ENCODE measurements at regions not wholly inside any gene's neighbourhood (a gene's known extent, or its start where the extent isn't known, plus 50 kb on each side); places are given as distances from the start of the nearest gene placed in this dataset.

GRCh38 chr11:70512716-70513115 lies 114.4 kb downstream of the CTTN start:
- no peak overlapping the region for H3K27ac ChIP-seq (ENCODE audit: low read depth, low read length)
- H3K4me2 ChIP-seq (ENCODE audit: low read length) = no peak overlapping the region
- ATAC-seq = no peak
- ChIA-PET CTCF (interaction anchor here (1.5 kb wide), 1 partner anchor 9 kb away, joined by 3 read pairs; no protein-coding TSS in a partner anchor), POLR2A (no interaction called here), RAD21 (ENCODE audit: low non-redundant PET in 1 of 2, low total read pairs in 2 of 2, uncharacterized antibody in 2 of 2, unreplicated experiment in 2 of 2) (no interaction called here)
- no peaks in the 10 kb centered on the region for H3K9me2 ChIP-seq (ENCODE audit: insufficient read depth)
- H3K27me3 ChIP-seq (ENCODE audit: insufficient read depth, low read length) = no peaks in the 10 kb centered on the region
- no peak for DNase-seq (ENCODE audit: low read depth, low spot score)
- intact Hi-C loops (cut with micrococcal nuclease) = no loop called here
- H3K79me2 ChIP-seq (ENCODE audit: insufficient read depth, low read length) = no peaks in the 10 kb centered on the region
- no peaks in the 10 kb centered on the region; a peak in 1 of 4 replicates for H3K4me1 ChIP-seq (ENCODE audit: control insufficient read depth in 1 of 2, insufficient read depth in 2 of 2, low read length in 2 of 2)
- no peak overlapping the region for H2AFZ ChIP-seq (ENCODE audit: low read depth, low read length, poor library complexity, severe bottlenecking)
- no peaks in the 10 kb centered on the region for H3K36me3 ChIP-seq (ENCODE audit: control insufficient read depth in 1 of 2, insufficient read depth in 2 of 2, low read length in 2 of 2)
- BruUV-seq (replicated peaks) = no TSS peak
- no peaks in the 10 kb centered on the region for H4K20me1 ChIP-seq (ENCODE audit: insufficient read depth)
- TF ChIP-seq ZBTB33 (IDR thresholded peaks at IDR 0.05; ENCODE audit: extremely low read depth, insufficient replicate concordance, low read length) = no peak
- H3K9me3 ChIP-seq (ENCODE audit: control insufficient read depth in 1 of 2, insufficient read depth in 1 of 2, low read depth in 1 of 2, low read length in 2 of 2) = peaks cover 10 to 14% of the 10 kb centered on the region in 2 experiments; a peak in 3 of 4 replicates
- no peak overlapping the region for H3K4me3 ChIP-seq (replicated peaks in 1 of 2; ENCODE audit: low read depth in 1 of 2, low read length in 2 of 2)
- H3K9ac ChIP-seq (ENCODE audit: low read length) = no peak overlapping the region

GRCh38 chr11:70517203-70517602 lies 118.9 kb downstream of the CTTN start:
- H3K4me2 ChIP-seq (ENCODE audit: low read length) = no peak overlapping the region
- TF ChIP-seq SRF (IDR thresholded peaks at IDR 0.05; ENCODE audit: low read depth) = no peak
- 0 out of 2 replicates have a peak, but pooled peaks cover 3% of the 10 kb centered on the region for H3K27me3 ChIP-seq (ENCODE audit: insufficient read depth, low read length)
- ATAC-seq = no peak
- POLR2A ChIA-PET = no interaction called here
- H4K20me1 ChIP-seq (ENCODE audit: insufficient read depth) = no peaks in the 10 kb centered on the region
- no peak overlapping the region for H3K9ac ChIP-seq (ENCODE audit: low read length)
- CTCF ChIA-PET = no interaction called here
- peaks cover 0 to 10% of the 10 kb centered on the region in 2 experiments; a peak in 2 of 4 replicates for H3K4me1 ChIP-seq (ENCODE audit: control insufficient read depth in 1 of 2, insufficient read depth in 2 of 2, low read length in 2 of 2)
- intact Hi-C loops (cut with micrococcal nuclease) = no loop called here
- no peak for DNase-seq (ENCODE audit: low read depth, low spot score)
- peaks cover 10 to 14% of the 10 kb centered on the region in 2 experiments; a peak in 3 of 4 replicates for H3K9me3 ChIP-seq (ENCODE audit: control insufficient read depth in 1 of 2, insufficient read depth in 1 of 2, low read depth in 1 of 2, low read length in 2 of 2)
- H3K27ac ChIP-seq (ENCODE audit: low read depth, low read length) = no peak overlapping the region
- no peak overlapping the region for H2AFZ ChIP-seq (ENCODE audit: low read depth, low read length, poor library complexity, severe bottlenecking)
- RAD21 ChIA-PET (ENCODE audit: low non-redundant PET in 1 of 2, low total read pairs in 2 of 2, uncharacterized antibody in 2 of 2, unreplicated experiment in 2 of 2) = no interaction called here
- H3K4me3 ChIP-seq (replicated peaks in 1 of 2; ENCODE audit: low read depth in 1 of 2, low read length in 2 of 2) = no peak overlapping the region
- H3K36me3 ChIP-seq (ENCODE audit: control insufficient read depth in 1 of 2, insufficient read depth in 2 of 2, low read length in 2 of 2) = no peaks in the 10 kb centered on the region
- no TSS peak for BruUV-seq (replicated peaks)
- no peaks in the 10 kb centered on the region for H3K9me2 ChIP-seq (ENCODE audit: insufficient read depth)
- no peaks in the 10 kb centered on the region for H3K79me2 ChIP-seq (ENCODE audit: insufficient read depth, low read length)
